ENCODE measurements at regions not wholly inside any gene's neighbourhood (a gene's known extent, or its start where the extent isn't known, plus 50 kb on each side); places are given as distances from the start of the nearest gene placed in this dataset.

DNA sequence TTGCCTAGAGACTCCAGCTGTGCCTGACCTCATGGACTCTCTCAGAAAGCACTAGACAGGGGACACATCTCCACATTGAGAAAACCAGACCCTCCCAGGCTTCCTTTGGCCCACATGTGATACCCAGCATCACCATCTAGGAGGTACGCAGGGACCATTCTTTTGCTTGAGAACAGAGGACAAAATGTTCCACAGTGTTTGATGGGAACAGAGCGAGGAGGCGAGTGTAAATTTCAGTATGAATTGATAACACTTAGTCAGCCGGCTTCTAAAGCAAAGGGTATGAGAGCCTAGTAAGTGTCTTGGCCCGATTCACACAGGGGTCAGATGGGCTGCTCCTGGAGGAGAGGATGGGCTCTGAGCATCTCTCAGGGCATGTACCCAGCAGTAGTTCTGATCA is 1052.4 kb downstream of the BCL11B start:
- TF ChIP-seq CTCF (IDR thresholded peaks at IDR 0.05) (no peak), EP300 (IDR thresholded peaks at IDR 0.05) (no peak)
